ENCODE measurements at regions not wholly inside any gene's neighbourhood (a gene's known extent, or its start where the extent isn't known, plus 50 kb on each side); places are given as distances from the start of the nearest gene placed in this dataset.
"Not testable (repeated sequence)": the region's sequence is repeated elsewhere in the genome, so short reads cannot be mapped to it uniquely, and the experiment has no call there.

GRCh38 chr1:47684964-47685762, 247.3 kb downstream of the FOXD2 start:
- no peak for DNase-seq (ENCODE audit: low spot score)

- DNase-seq (ENCODE audit: low spot score): no peak
Measured at GRCh38 chr1:47685763-47686066, 247.9 kb downstream of the FOXD2 start.

GRCh38 chr1:47686731-47687630, 249.1 kb downstream of the FOXD2 start:
- no peak for DNase-seq (ENCODE audit: low spot score)

GRCh38 chr1:47687631-47688460, 250.0 kb downstream of the FOXD2 start:
- DNase-seq (ENCODE audit: low spot score): no peak

GRCh38 chr1:47688461-47689296, 250.8 kb downstream of the FOXD2 start:
- DNase-seq (ENCODE audit: low spot score): no peak

- no peak for DNase-seq (ENCODE audit: low spot score)
Measured at GRCh38 chr1:47689894-47690293, 252.1 kb downstream of the FOXD2 start.

- DNase-seq (ENCODE audit: low spot score): no peak
Measured at GRCh38 chr1:47690341-47691250, 252.8 kb downstream of the FOXD2 start.

GRCh38 chr1:47691293-47691692, 253.4 kb downstream of the FOXD2 start:
- not testable (repeated sequence) for DNase-seq (ENCODE audit: low spot score)

GRCh38 chr1:47692196-47692595, 254.4 kb downstream of the FOXD2 start:
- no peak for DNase-seq (ENCODE audit: low spot score)

GRCh38 chr1:47693115-47693514, 255.3 kb downstream of the FOXD2 start:
- no peak for DNase-seq (ENCODE audit: low spot score)

- no peak for DNase-seq (ENCODE audit: low spot score)
Measured at GRCh38 chr1:47694011-47694890, 256.4 kb downstream of the FOXD2 start.

- no peak for DNase-seq (ENCODE audit: low spot score)
Measured at GRCh38 chr1:47696404-47696736, 258.5 kb downstream of the FOXD2 start.

- no peak for DNase-seq (ENCODE audit: low spot score)
Measured at GRCh38 chr1:47696737-47697441, 259.0 kb downstream of the FOXD2 start.

GRCh38 chr1:47697616-47698335, 259.9 kb downstream of the FOXD2 start:
- no peak for DNase-seq (ENCODE audit: low spot score)

GRCh38 chr1:47699492-47700235, 261.8 kb downstream of the FOXD2 start:
- no peak for DNase-seq (ENCODE audit: low spot score)

GRCh38 chr1:47701283-47701682, 263.4 kb downstream of the FOXD2 start:
- no peak for DNase-seq (ENCODE audit: low spot score)

- DNase-seq (ENCODE audit: low spot score): no peak
Measured at GRCh38 chr1:47701741-47702515, 264.1 kb downstream of the FOXD2 start.

Measured in hematopoietic multipotent progenitor cell treated with erythropoietin and hydrocortisone succinate and interleukin-3 and kit ligand, for 15 days (in vitro differentiated cells).